A549 (cell line): ENCODE measurements at regions not wholly inside any gene's neighbourhood (a gene's known extent, or its start where the extent isn't known, plus 50 kb on each side); places are given as distances from the start of the nearest gene placed in this dataset.
A peak's percentile ranks its signal among the peaks of the same experiment; 100 is the strongest.

Experiments
- ATAC-seq, 2 experiments: fragments of 200-7000 bp in 1 of 2; fragments of >200 bp in 1 of 2; cut with Nextera tagmentation in 1 of 2; cut with Tn5 transposase in 1 of 2; 3 replicates each; pipeline versions ENCODE4 v1.8.0 to v1.9.1; 2018 to 2020; ENCODE audit warnings: mild to moderate bottlenecking in 1 of 2, moderate library complexity in 1 of 2
- CTCF ChIA-PET: fragments of 300-600 bp; sonication (Branson Sonifier 250); formaldehyde crosslinking; extraction: SDS; loops from one replicate; lab custom pipeline; 2021; ENCODE audit warnings: antibody characterized with exemption, inconsistent platforms; lab: Yijun Ruan, JAX
- POLR2A ChIA-PET: fragments of 350-600 bp; formaldehyde crosslinking; extraction: SDS; loops from one replicate; lab custom pipeline; 2021; ENCODE audit warnings: antibody characterized with exemption, inconsistent platforms; lab: Yijun Ruan, JAX
- DNase-seq, 2 experiments: peaks; one replicate each; pipeline versions ENCODE4 v3.0.0 to v3.0.0-alpha.2; 2011 to 2016; ENCODE audit warnings: low read depth in 1 of 2, low spot score in 1 of 2
- FAIRE-seq: peaks from 2 replicates; lab custom pipeline; 2011; peaks lifted over from hg19 to GRCh38; lab: Jason Lieb, UNC
- H3K27ac ChIP-seq, 2 experiments: fragments of >200 bp; sonication (Bioruptor Twin); formaldehyde crosslinking; 3 replicates each; pipeline ENCODE4 v1.5.1; 2016 to 2017
- H3K4me1 ChIP-seq: fragments of >200 bp; sonication (Bioruptor Twin); formaldehyde crosslinking; 3 replicates; pipeline ENCODE4 v1.6.1; 2016
- H3K4me2 ChIP-seq: fragments of >200 bp; sonication (Bioruptor Twin); formaldehyde crosslinking; 3 replicates; pipeline ENCODE4 v1.6.1; 2016
- H3K4me3 ChIP-seq: fragments of >200 bp; sonication (Bioruptor Twin); formaldehyde crosslinking; 3 replicates; pipeline ENCODE4 v1.5.1; 2016
- H3K9me3 ChIP-seq: fragments of >200 bp; sonication (Bioruptor Twin); formaldehyde crosslinking; 3 replicates; pipeline ENCODE4 v1.6.1; 2016
- CBX2 ChIP-seq: fragments of 200-600 bp; sonication (generic); IDR thresholded peaks from 2 replicates; pipeline ENCODE4 v1.6.1; 2016; ENCODE audit warnings: low read depth, mild to moderate bottlenecking, borderline replicate concordance
- E2F6 ChIP-seq: IDR thresholded peaks from 2 replicates; pipeline ENCODE4 v1.6.1; 2012; ENCODE audit warnings: low read depth, borderline replicate concordance
- EP300 ChIP-seq, 2 experiments: fragments of >200 bp; sonication (Bioruptor Twin); formaldehyde crosslinking; IDR thresholded peaks; 2 replicates in 1 of 2; 3 replicates in 1 of 2; pipeline ENCODE4 v1.6.1; 2016 to 2017
- FOXS1 ChIP-seq: fragments of 250-450 bp; sonication (Bioruptor Pico); IDR thresholded peaks from 2 replicates; pipeline ENCODE4 v1.5.0; 2020; ENCODE audit warnings: mild to moderate bottlenecking, moderate library complexity
- HDAC2 ChIP-seq: fragments of 200-600 bp; sonication (generic); IDR thresholded peaks from 2 replicates; pipeline ENCODE4 v1.6.1; 2016
- HOXB13 ChIP-seq: fragments of 250-450 bp; sonication (Bioruptor Pico); IDR thresholded peaks from 2 replicates; pipeline ENCODE4 v1.5.0; 2020; ENCODE audit warnings: low read depth, mild to moderate bottlenecking, moderate library complexity
- JUNB ChIP-seq: fragments of >200 bp; sonication (Bioruptor Twin); formaldehyde crosslinking; IDR thresholded peaks from 2 replicates; pipeline ENCODE4 v1.6.1; 2016
- MAFK ChIP-seq: fragments of 450-650 bp; IDR thresholded peaks from 2 replicates; pipeline ENCODE4 v1.6.1; 2014; ENCODE audit not compliant: partially characterized antibody
- MAZ ChIP-seq: fragments of 150-350 bp; IDR thresholded peaks from 2 replicates; pipeline ENCODE4 v1.6.1; 2014; ENCODE audit warnings: antibody characterized with exemption, low read depth, low read length, borderline replicate concordance
- NFE2L2 ChIP-seq: fragments of 150-350 bp; conservative IDR thresholded peaks from 2 replicates; pipeline ENCODE4 v1.6.1; 2014; ENCODE audit warnings: low read length
- NR3C1 ChIP-seq: fragments of >200 bp; sonication (Bioruptor Twin); formaldehyde crosslinking; IDR thresholded peaks from 3 replicates; pipeline ENCODE4 v1.6.1; 2017
- PBX3 ChIP-seq: IDR thresholded peaks from 2 replicates; pipeline ENCODE4 v1.6.1; 2012
- PHF8 ChIP-seq: fragments of 200-600 bp; sonication (generic); IDR thresholded peaks from 2 replicates; pipeline ENCODE4 v1.6.1; 2016; ENCODE audit warnings: low read depth, mild to moderate bottlenecking, antibody characterized with exemption, moderate library complexity, borderline replicate concordance
- POLR2AphosphoS2 ChIP-seq: conservative IDR thresholded peaks from 2 replicates; pipeline ENCODE4 v1.6.1; 2012; ENCODE audit warnings: low read length, improper control_type of control experiment, inconsistent platforms
- RAD21 ChIP-seq, 2 experiments: fragments of >200 bp in 1 of 2; sonication (Bioruptor Twin) in 1 of 2; formaldehyde crosslinking in 1 of 2; IDR thresholded peaks in 1 of 2; conservative IDR thresholded peaks in 1 of 2; 2 replicates in 1 of 2; 3 replicates in 1 of 2; pipeline ENCODE4 v1.6.1; 2012 to 2018; ENCODE audit warnings: inconsistent platforms in 1 of 2
- RCOR1 ChIP-seq: fragments of 150-350 bp; IDR thresholded peaks from 2 replicates; pipeline ENCODE4 v1.6.1; 2014; ENCODE audit warnings: antibody characterized with exemption, low read length, low read depth
- RFX5 ChIP-seq: fragments of 450-650 bp; IDR thresholded peaks from 2 replicates; pipeline ENCODE4 v1.7.1; 2014; ENCODE audit warnings: antibody characterized with exemption, mild to moderate bottlenecking, moderate library complexity
- TFCP2L1 ChIP-seq: fragments of 250-450 bp; sonication (Bioruptor Pico); IDR thresholded peaks from 2 replicates; pipeline ENCODE4 v1.5.0; 2021; ENCODE audit warnings: mild to moderate bottlenecking
- TP53 ChIP-seq: fragments of 250-450 bp; sonication (Bioruptor Pico); IDR thresholded peaks from 2 replicates; pipeline ENCODE4 v1.5.0; 2021; ENCODE audit warnings: mild to moderate bottlenecking, moderate library complexity
- USF2 ChIP-seq: fragments of 450-650 bp; IDR thresholded peaks from 2 replicates; pipeline ENCODE4 v1.6.1; 2014; ENCODE audit warnings: antibody characterized with exemption
- ZC3H11A ChIP-seq: fragments of 450-650 bp; IDR thresholded peaks from 2 replicates; pipeline ENCODE4 v1.6.1; 2014; ENCODE audit warnings: antibody characterized with exemption, mild to moderate bottlenecking
- WGBS: methylation state at CpG from one replicate; pipeline ENCODE4 v1.1.6; 2017; ENCODE audit errors: missing lambda C conversion rate; 5-methylcytosine and 5-hydroxymethylcytosine counted together
- TF ChIP-seq, protein P1 (sequence below): fragments of >200 bp; sonication (Bioruptor Twin); formaldehyde crosslinking; IDR thresholded peaks from 3 replicates; pipeline ENCODE4 v1.5.1; 2016
- TF ChIP-seq, protein P2 (sequence below): IDR thresholded peaks from 2 replicates; pipeline ENCODE4 v1.6.1; 2012

- POLR2A ChIA-PET, result no interaction called here
- ATAC-seq, result no peak
- Histone ChIP-seq H3K4me3 (no peak overlapping the region), H3K27ac (no peak overlapping the region), H3K9me3 (no peaks in the 10 kb centered on the region), H3K4me2 (no peak overlapping the region), H3K4me1 (peaks cover 13% of the 10 kb centered on the region; the same call in 2 of the 3 replicates)
- TF ChIP-seq ZC3H11A (peak; percentile 58), HOXB13 (CRISPR knock-in tag) (no peak)
- DNase-seq, result no peak
- CTCF ChIA-PET, result interaction anchor here (0.9 to 1.5 kb wide), 3 partner anchors 120 to 319 kb away, joined by 3 to 4 read pairs (median 4); no protein-coding TSS in a partner anchor
- 92% methylated on average over 8 of the region's 8 CpGs for WGBS
- no peak for FAIRE-seq
Observed at GRCh38 chr12:58301038-58301729, 359.8 kb downstream of the ATP23 start.

DNA sequence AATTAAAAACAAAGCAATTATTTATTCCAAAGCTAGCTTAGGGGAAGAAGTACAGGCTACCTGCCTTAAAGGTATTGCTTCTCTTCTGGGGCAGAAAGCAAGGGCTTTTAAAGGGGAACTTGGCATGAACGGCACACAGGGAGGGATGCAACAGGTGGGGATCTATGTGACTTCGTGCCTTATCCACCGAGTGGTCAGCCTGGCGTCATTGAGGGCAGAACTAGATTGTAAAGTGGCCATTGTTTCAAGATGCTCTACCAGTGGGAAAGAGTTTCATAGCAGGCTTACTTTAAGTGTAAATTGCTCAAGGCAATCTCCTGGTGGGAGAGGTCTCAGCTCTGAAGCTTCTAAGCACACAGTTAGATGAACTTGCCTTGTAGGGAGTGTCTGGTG, 360.4 kb downstream of the ATP23 start:
- POLR2A ChIA-PET, result no interaction called here
- Histone ChIP-seq H3K9me3 (peaks cover 3% of the 10 kb centered on the region; the same call in 1 of the 3 replicates), H3K4me3 (no peak overlapping the region), H3K4me1 (peaks cover 13% of the 10 kb centered on the region; the same call in 2 of the 3 replicates), H3K27ac (peak overlapping the region in 1 of 2 experiments; percentile 32; a peak in 2 of 6 replicates), H3K4me2 (no peak overlapping the region)
- DNase-seq (no peak), FAIRE-seq (no peak), ATAC-seq (no peak)
- WGBS, result 93% methylated on average over 4 of the region's 4 CpGs
- CTCF ChIA-PET, result interaction anchor here (0.9 to 1.4 kb wide), 2 partner anchors 120 to 126 kb away, joined by 3 to 4 read pairs; no protein-coding TSS in a partner anchor
- TF ChIP-seq PBX3, result no peak
- TF ChIP-seq, protein P1, sequence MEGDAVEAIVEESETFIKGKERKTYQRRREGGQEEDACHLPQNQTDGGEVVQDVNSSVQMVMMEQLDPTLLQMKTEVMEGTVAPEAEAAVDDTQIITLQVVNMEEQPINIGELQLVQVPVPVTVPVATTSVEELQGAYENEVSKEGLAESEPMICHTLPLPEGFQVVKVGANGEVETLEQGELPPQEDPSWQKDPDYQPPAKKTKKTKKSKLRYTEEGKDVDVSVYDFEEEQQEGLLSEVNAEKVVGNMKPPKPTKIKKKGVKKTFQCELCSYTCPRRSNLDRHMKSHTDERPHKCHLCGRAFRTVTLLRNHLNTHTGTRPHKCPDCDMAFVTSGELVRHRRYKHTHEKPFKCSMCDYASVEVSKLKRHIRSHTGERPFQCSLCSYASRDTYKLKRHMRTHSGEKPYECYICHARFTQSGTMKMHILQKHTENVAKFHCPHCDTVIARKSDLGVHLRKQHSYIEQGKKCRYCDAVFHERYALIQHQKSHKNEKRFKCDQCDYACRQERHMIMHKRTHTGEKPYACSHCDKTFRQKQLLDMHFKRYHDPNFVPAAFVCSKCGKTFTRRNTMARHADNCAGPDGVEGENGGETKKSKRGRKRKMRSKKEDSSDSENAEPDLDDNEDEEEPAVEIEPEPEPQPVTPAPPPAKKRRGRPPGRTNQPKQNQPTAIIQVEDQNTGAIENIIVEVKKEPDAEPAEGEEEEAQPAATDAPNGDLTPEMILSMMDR, result no peak
- TF ChIP-seq TP53 (CRISPR knock-in tag), result no peak
- no peak for TF ChIP-seq POLR2AphosphoS2
- no peak for TF ChIP-seq RCOR1
- no peak for TF ChIP-seq MAZ
- no peak for TF ChIP-seq RFX5
- no peak for TF ChIP-seq MAFK
- TF ChIP-seq, protein P2, sequence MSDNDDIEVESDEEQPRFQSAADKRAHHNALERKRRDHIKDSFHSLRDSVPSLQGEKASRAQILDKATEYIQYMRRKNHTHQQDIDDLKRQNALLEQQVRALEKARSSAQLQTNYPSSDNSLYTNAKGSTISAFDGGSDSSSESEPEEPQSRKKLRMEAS, result no peak
- no peak for TF ChIP-seq TFCP2L1

DNA sequence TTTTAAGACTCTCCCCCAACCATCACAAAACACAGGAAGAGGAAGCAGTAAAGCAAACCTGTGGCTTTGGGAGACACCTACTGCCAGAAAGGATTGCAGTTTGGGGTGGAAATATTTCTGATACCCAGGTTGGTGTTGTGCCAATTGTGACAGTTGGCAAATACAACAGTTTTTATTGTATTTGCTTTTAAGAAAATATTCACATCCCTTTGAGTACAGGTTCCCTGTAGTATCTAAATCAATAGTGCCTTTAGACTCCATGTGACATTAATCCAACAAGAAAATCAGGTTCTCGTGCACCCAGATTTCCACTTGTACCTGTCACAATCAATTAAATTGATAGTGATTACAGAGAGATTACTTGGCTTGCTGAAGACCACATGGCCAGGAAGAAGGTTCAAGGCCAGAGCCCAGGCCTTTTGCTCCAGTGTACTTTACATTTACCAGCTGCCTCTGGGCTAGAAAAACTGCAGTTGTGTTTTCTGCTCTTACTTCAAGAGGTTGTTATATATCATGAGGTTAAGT, 361.2 kb downstream of the ATP23 start:
- ChIA-PET POLR2A (no interaction called here), CTCF (interaction anchor here (0.9 to 1.6 kb wide), 2 partner anchors 15 to 121 kb away, joined by 4 read pairs; no protein-coding TSS in a partner anchor)
- DNase-seq (peak in 1 of 2 experiments; percentile 42), FAIRE-seq (no peak), ATAC-seq (no peak; a peak in 1 of 6 replicates)
- H3K4me3 ChIP-seq, result no peak overlapping the region
- peaks cover 13% of the 10 kb centered on the region; the same call in 2 of the 3 replicates for H3K4me1 ChIP-seq
- 61% methylated on average over 1 of the region's 1 CpG for WGBS
- peak overlapping the region; percentile 13; the same call in 1 of the 3 replicates for H3K4me2 ChIP-seq
- H3K9me3 ChIP-seq, result peaks cover 12% of the 10 kb centered on the region; the same call in 1 of the 3 replicates
- peak overlapping the region in 1 of 2 experiments; percentile 54; a peak in 2 of 6 replicates for H3K27ac ChIP-seq
- TF ChIP-seq HOXB13 (CRISPR knock-in tag) (no peak), PHF8 (no peak), MAZ (no peak), CBX2 (no peak), JUNB (no peak), NFE2L2 (no peak), PBX3 (no peak), HDAC2 (no peak), E2F6 (no peak), USF2 (no peak), RAD21 (conservative IDR thresholded peaks at IDR 0.05 in 1 of 2, IDR thresholded peaks at IDR 0.05 in 1 of 2) (peak; percentile 44 to 47; a peak in 4 of 5 replicates), EP300 (IDR thresholded peaks at IDR 0.05) (no peak), NR3C1 (no peak), FOXS1 (CRISPR knock-in tag) (no peak), ZC3H11A (no peak)
- TF ChIP-seq, protein P1, result 0 out of 3 replicates have a peak, but pooled peaks have one; percentile 22
